NCI-H1417 treated with DMSO at 0.1 percent for 48 hours (cell line): ENCODE measurements at regions not wholly inside any gene's neighbourhood (a gene's known extent, or its start where the extent isn't known, plus 50 kb on each side); places are given as distances from the start of the nearest gene placed in this dataset.

ENCODE experiments used
- DNase-seq: peaks from one replicate; lab custom pipeline; 2025; lab: John Stamatoyannopoulos, UW

GRCh38 chr10:22766693-22767092, 52.3 kb upstream of the PIP4K2A start:
- DNase-seq, result no peak

- no peak for DNase-seq
Measured at GRCh38 chr10:22765660-22766547, 51.5 kb upstream of the PIP4K2A start.

DNA sequence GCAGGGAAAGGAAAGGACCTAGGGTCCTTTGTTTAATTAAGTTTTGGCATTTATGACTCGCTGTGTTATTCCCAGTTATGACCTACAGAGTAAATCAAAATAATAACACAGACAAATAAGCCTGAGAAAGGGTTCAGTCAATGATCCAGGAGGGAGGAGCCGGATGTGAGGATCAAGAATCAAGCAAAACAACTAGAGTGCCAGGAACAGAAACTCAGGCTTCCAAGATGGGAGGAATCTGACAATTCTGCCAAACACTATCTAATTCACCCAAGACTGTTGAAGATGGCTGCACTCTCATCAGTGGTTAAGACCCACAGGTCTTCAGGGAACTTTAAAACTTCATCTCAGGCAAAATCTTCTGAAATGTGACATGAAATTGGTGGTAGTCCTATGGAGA, 50.3 kb upstream of the PIP4K2A start:
- no peak for DNase-seq
